OCI-LY7 (cell line): ENCODE measurements at regions not wholly inside any gene's neighbourhood (a gene's known extent, or its start where the extent isn't known, plus 50 kb on each side); places are given as distances from the start of the nearest gene placed in this dataset.

Experiments used
- EZH2phosphoT487 ChIP-seq: fragments of 200-600 bp; sonication (generic); IDR thresholded peaks from 2 replicates; pipeline ENCODE4 v1.6.1; 2018; ENCODE audit warnings: low read depth, borderline replicate concordance, mild to moderate bottlenecking, mixed run types, antibody characterized with exemption, low read length, moderate library complexity, mixed read lengths
- TF ChIP-seq, protein P1 (sequence below): fragments of 200-600 bp; sonication (generic); conservative IDR thresholded peaks from 2 replicates; pipeline ENCODE4 v1.5.1; 2014; ENCODE audit warnings: mild to moderate bottlenecking, antibody characterized with exemption, low read length, moderate library complexity, mixed read lengths

DNA sequence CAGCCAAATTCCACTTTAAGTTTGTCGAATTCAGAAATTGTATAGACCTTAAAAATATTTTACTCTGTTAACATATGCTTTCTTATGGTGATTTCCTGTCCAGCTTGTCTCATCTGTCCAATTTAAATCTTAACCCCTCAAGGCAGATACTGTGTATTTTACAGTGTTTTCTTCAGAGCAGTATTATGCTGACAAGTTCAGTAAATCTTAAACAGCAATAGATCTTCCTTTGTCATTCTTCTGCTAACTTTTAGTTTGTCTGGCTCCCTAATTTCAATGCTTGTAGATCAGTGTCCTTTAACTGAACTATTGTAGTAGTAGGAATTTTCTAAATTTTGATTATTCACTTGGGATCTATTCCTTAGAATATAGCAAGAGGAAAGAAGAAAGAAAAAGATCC is 52.8 kb upstream of the MEIS1 start:
- TF ChIP-seq, protein P1, sequence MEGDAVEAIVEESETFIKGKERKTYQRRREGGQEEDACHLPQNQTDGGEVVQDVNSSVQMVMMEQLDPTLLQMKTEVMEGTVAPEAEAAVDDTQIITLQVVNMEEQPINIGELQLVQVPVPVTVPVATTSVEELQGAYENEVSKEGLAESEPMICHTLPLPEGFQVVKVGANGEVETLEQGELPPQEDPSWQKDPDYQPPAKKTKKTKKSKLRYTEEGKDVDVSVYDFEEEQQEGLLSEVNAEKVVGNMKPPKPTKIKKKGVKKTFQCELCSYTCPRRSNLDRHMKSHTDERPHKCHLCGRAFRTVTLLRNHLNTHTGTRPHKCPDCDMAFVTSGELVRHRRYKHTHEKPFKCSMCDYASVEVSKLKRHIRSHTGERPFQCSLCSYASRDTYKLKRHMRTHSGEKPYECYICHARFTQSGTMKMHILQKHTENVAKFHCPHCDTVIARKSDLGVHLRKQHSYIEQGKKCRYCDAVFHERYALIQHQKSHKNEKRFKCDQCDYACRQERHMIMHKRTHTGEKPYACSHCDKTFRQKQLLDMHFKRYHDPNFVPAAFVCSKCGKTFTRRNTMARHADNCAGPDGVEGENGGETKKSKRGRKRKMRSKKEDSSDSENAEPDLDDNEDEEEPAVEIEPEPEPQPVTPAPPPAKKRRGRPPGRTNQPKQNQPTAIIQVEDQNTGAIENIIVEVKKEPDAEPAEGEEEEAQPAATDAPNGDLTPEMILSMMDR: no peak
- no peak for TF ChIP-seq EZH2phosphoT487
